ENCODE measurements at regions not wholly inside any gene's neighbourhood (a gene's known extent, or its start where the extent isn't known, plus 50 kb on each side); places are given as distances from the start of the nearest gene placed in this dataset.

- DNase-seq = no peak
These were observed 152.0 kb upstream of the SERP2 start for GRCh38 chr13:44221657-44222056.

- DNase-seq = no peak
These were observed 149.7 kb upstream of the SERP2 start for GRCh38 chr13:44223770-44224444.

- peak; percentile 57 for DNase-seq
These were observed 149.0 kb upstream of the SERP2 start for GRCh38 chr13:44224450-44225149.

- DNase-seq = no peak
These were observed 144.1 kb upstream of the SERP2 start for GRCh38 chr13:44229371-44230030.

GRCh38 chr13:44230071-44230470, 143.6 kb upstream of the SERP2 start:
- no peak for DNase-seq

- DNase-seq = no peak
These were observed 142.9 kb upstream of the SERP2 start for GRCh38 chr13:44230736-44231135.

- peak; percentile 69 for DNase-seq
These were observed 141.7 kb upstream of the SERP2 start for GRCh38 chr13:44231786-44232516.

- DNase-seq = no peak
These were observed 140.8 kb upstream of the SERP2 start for GRCh38 chr13:44232774-44233173.

GRCh38 chr13:44234566-44234965, 139.1 kb upstream of the SERP2 start:
- DNase-seq = no peak

GRCh38 chr13:44236370-44236769, 137.3 kb upstream of the SERP2 start:
- no peak for DNase-seq

- DNase-seq = no peak
These were observed 136.8 kb upstream of the SERP2 start for GRCh38 chr13:44236801-44237207.

- DNase-seq = peak; percentile 58
These were observed 136.3 kb upstream of the SERP2 start for GRCh38 chr13:44237276-44237767.

GRCh38 chr13:44237881-44238421, 135.7 kb upstream of the SERP2 start:
- peak; percentile 86 for DNase-seq

GRCh38 chr13:44240611-44241145, 132.9 kb upstream of the SERP2 start:
- no peak for DNase-seq

- no peak for DNase-seq
These were observed 132.0 kb upstream of the SERP2 start for GRCh38 chr13:44241638-44242037.

- DNase-seq = peak; percentile 73
These were observed 130.9 kb upstream of the SERP2 start for GRCh38 chr13:44242766-44243165.

- peak; percentile 80 for DNase-seq
These were observed 130.3 kb upstream of the SERP2 start for GRCh38 chr13:44243198-44243857.

- DNase-seq = no peak
These were observed 129.3 kb upstream of the SERP2 start for GRCh38 chr13:44244288-44244687.

- peak; percentile 90 for DNase-seq
These were observed 124.2 kb upstream of the SERP2 start for GRCh38 chr13:44249431-44249836.

- no peak for DNase-seq
These were observed 120.7 kb upstream of the SERP2 start for GRCh38 chr13:44252938-44253337.

- DNase-seq = no peak
These were observed 117.8 kb upstream of the SERP2 start for GRCh38 chr13:44255771-44256364.
